HG03460 (cell line): ENCODE measurements at regions not wholly inside any gene's neighbourhood (a gene's known extent, or its start where the extent isn't known, plus 50 kb on each side); places are given as distances from the start of the nearest gene placed in this dataset.
"Not testable (repeated sequence)": the region's sequence is repeated elsewhere in the genome, so short reads cannot be mapped to it uniquely, and the experiment has no call there.

ENCODE experiments used
- ATAC-seq: cut with Tn5 transposase; IDR thresholded peaks from one replicate; pipeline ENCODE4 v1.9.1; 2021; ENCODE audit not compliant: unreplicated experiment

- not testable (repeated sequence) for ATAC-seq
Observed at GRCh38 chr6:28621268-28621667, 95.6 kb downstream of the GPX5 start.

DNA sequence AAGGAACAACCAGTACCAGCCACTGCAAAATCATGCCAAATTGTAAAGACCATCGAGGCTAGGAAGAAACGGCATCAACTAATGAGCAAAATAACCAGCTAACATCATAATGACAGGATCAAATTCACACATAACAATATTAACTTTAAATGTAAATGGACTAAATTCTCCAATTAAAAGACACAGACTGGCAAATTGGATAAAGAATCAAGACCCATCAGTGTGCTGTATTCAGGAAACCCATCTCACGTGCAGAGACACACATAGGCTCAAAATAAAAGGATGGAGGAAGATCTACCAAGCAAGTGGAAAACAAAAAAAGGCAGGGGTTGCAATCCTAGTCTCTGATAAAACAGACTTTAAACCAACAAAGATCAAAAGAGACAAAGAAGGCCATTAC lies 97.6 kb downstream of the GPX5 start:
- ATAC-seq, result not testable (repeated sequence)

DNA sequence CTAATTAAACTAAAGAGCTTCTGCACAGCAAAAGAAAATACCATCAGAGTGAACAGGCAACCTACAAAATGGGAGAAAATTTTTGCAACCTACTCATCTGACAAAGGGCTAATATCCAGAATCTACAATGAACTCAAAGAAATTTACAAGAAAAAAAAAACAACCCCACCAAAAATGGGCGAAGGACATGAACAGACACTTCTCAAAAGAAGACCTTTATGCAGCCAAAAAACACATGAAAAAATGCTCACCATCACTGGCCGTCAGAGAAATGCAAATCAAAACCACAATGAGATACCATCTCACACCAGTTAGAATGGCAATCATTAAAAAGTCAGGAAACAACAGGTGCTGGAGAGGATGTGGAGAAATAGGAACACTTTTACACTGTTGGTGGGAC lies 100.7 kb downstream of the GPX5 start:
- not testable (repeated sequence) for ATAC-seq

GRCh38 chr6:28632326-28632851 lies 106.7 kb downstream of the GPX5 start:
- no peak for ATAC-seq

- ATAC-seq, result no peak
Observed at GRCh38 chr6:28633445-28634215, 107.9 kb downstream of the GPX5 start.

- no peak for ATAC-seq
Observed at GRCh38 chr6:28634411-28634760, 108.7 kb downstream of the GPX5 start.

- no peak for ATAC-seq
Observed at GRCh38 chr6:28634761-28635546, 109.3 kb downstream of the GPX5 start.

GRCh38 chr6:28635547-28636158 lies 110.0 kb downstream of the GPX5 start:
- no peak for ATAC-seq

GRCh38 chr6:28638787-28639430 lies 113.2 kb downstream of the GPX5 start:
- no peak for ATAC-seq

GRCh38 chr6:28639445-28640290 lies 114.0 kb downstream of the GPX5 start:
- not testable (repeated sequence) for ATAC-seq

DNA sequence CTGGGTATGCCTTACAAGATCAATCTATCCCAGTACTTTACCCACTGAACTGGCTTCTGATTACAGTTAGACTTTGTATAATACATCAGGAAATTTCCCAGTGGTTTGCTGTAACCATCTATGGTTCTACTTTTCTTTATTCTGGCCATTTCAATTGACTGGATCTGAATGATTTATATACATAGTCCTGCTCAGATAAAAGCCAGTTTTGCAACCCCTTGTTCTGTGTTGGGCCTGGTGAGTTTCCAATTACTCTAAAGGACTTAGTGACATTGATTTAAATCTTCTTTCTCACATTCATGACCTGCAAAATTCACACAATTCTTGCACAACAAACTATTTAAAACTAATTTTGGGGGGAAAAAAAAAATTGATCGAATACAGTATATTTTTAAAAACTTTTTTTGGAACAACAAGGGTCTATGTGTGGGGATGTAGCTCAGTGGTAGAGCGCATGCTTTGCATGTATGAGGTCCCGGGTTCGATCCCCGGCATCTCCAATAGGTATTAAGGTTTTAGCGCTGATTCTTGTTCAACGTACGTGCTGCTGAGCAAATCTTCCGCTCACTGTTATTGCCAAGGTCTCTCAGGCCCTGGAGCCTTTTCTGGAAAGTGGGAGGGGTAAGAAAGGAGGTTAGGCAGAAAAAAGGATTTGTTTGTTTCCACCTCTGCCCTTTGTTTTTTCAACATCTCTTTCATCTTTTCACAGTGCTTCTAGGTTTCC lies 117.5 kb downstream of the GPX5 start:
- no peak for ATAC-seq

GRCh38 chr6:28646650-28647049 lies 121.0 kb downstream of the GPX5 start:
- ATAC-seq, result no peak

DNA sequence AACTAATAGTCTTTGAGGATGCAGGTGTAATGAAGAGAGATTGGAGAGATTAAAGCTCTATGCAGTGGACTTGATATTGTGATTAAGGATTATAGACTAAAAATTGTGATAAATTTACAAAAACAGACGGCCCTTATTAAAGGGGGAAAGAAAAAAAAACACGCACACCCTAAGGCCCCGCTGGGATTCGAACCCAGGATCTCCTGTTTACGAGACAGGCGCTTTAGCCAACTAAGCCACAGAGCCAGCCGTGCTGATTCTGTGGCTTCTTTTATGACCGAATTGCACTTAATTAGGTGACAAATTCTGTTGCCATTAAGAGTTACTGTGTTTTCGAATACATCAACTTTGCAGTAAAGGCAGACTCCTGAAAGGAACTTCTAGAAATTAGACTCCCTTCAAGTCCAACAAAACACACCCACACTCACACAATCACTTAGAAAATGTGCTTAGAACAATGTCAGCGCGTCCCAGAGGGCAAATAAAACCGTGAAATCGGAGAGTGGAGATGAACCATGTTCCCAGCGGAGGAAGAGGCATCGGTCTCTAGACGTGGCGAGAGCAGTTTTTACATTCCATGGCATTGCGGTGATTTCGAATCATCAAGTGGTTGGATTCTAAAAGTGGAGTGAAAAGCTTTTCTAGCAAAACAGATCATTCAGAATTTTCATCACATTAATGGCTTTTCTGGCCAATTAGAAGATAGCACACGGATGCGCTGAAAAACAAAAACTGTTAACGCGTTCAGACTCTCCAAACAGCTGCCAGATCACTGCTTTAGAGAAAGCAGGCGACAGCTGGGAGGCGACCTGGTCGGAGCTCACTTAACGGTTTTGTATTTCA lies 122.6 kb downstream of the GPX5 start:
- no peak for ATAC-seq

- no peak for ATAC-seq
Observed at GRCh38 chr6:28648878-28649375, 123.2 kb downstream of the GPX5 start.

DNA sequence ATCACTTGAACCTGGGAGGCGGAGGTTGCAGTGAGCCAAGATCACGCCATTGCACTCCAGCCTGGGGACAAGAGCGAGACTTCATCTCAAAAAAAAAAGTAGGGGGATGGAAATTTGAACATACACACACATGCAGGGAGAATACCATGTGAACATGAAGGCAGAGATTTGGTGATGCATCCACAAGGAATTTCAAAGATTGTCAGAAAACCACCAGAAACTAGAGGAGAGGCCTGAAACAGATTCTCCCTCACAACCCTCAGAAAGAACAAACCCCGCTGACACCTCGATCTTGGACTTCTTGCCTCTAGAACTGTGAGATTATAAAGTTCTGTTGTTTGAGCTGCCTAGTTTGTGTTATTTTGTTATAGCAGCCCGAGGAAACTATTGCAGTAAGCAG lies 125.5 kb downstream of the GPX5 start:
- no peak for ATAC-seq

DNA sequence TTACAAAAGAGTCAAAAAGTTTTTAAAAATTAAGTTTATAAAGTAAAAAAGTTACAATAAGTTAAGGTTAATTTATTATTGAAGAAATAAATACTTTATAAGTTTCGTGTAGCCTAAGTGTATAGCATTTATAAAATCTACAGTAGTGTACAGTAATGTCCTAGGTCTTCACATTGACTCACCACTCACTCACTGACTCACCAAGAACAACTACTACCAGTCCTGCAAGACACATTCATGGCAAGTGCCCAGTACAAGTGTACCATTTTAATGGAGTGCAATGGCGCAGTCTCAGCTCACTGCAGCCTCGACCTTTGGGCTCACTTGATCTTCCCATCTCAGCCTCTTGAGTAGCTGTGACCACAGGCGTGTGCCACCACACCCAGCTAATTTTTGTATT lies 128.2 kb downstream of the GPX5 start:
- ATAC-seq, result no peak

DNA sequence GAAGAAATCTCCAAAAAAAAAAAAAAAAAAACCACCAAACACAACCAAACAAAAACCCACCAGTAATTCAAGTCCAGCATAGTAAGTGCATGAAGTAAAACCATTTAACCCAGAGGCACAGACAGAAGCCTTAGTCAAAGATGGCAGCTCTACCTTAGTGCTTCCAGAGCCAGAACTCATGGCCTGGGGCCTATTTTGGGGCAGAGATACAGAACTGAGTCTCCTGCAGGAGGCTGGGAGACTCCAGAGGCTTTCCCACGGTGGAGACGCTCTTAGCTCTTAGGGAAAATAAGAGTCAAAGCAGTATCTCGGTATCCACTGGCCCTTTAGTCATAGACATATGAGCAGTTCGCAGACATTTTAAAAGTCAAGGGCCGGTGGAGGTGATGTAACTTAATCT lies 129.5 kb downstream of the GPX5 start:
- no peak for ATAC-seq

GRCh38 chr6:28656715-28657114 lies 131.0 kb downstream of the GPX5 start:
- no peak for ATAC-seq

- no peak for ATAC-seq
Observed at GRCh38 chr6:28657381-28657768, 131.7 kb downstream of the GPX5 start.
